Prostate gland (tissue), 2 donors: ENCODE measurements at regions not wholly inside any gene's neighbourhood (a gene's known extent, or its start where the extent isn't known, plus 50 kb on each side); places are given as distances from the start of the nearest gene placed in this dataset.

Source experiments
- DNase-seq: peaks from one replicate; pipeline ENCODE4 v3.0.0-alpha.2; 2019; ENCODE audit warnings: low spot score
- H3K27ac ChIP-seq, 2 donors: fragments of 200-600 bp; sonication (generic); 2 replicates each; pipeline ENCODE4 v1.5.1; 2017 to 2019
- H3K27me3 ChIP-seq: fragments of 200-600 bp; sonication (generic); replicated peaks from 2 replicates; pipeline ENCODE4 v1.5.1; 2019; ENCODE audit not compliant: insufficient read depth
- H3K36me3 ChIP-seq, 2 donors: fragments of 200-600 bp; sonication (generic); 1 replicate in 1 of 2; 2 replicates in 1 of 2; pipeline versions ENCODE4 v1.5.1 to v1.8.1; 2017 to 2019
- H3K4me1 ChIP-seq: fragments of 200-600 bp; sonication (generic); replicated peaks from 2 replicates; pipeline ENCODE4 v1.5.1; 2019
- H3K4me3 ChIP-seq, 2 donors: fragments of 200-600 bp; sonication (generic); 2 replicates each; pipeline ENCODE4 v1.5.1; 2017 to 2019
- H3K9me3 ChIP-seq: fragments of 200-600 bp; sonication (generic); 2 replicates; pipeline ENCODE4 v1.5.1; 2017
- CTCF ChIP-seq, 4 experiments: fragments of 200-600 bp in 2 of 4; fragments of 450-650 bp in 2 of 4; sonication (generic) in 2 of 4; IDR thresholded peaks; 1 replicate in 3 of 4; 2 replicates in 1 of 4; pipeline ENCODE4 v1.5.1; 2016 to 2019; ENCODE audit warnings: antibody characterized with exemption in 4 of 4, mild to moderate bottlenecking in 2 of 4, moderate library complexity in 2 of 4
- POLR2A ChIP-seq: fragments of 450-650 bp; IDR thresholded peaks from one replicate; pipeline ENCODE4 v1.6.1; 2016; ENCODE audit warnings: antibody characterized with exemption, mild to moderate bottlenecking
- POLR2AphosphoS5 ChIP-seq: sonication (generic); formaldehyde crosslinking; IDR thresholded peaks from one replicate; pipeline ENCODE4 v1.6.1; 2017; ENCODE audit warnings: antibody characterized with exemption
- WGBS: methylation state at CpG from one replicate; pipeline ENCODE4 v1.1.5; 2018; 5-methylcytosine and 5-hydroxymethylcytosine counted together
- intact Hi-C: fragments of 100-400 bp; cut with DNase I; formaldehyde crosslinking; loops from one replicate; pipeline ENCODE4 v1.14.2; 2022

DNA sequence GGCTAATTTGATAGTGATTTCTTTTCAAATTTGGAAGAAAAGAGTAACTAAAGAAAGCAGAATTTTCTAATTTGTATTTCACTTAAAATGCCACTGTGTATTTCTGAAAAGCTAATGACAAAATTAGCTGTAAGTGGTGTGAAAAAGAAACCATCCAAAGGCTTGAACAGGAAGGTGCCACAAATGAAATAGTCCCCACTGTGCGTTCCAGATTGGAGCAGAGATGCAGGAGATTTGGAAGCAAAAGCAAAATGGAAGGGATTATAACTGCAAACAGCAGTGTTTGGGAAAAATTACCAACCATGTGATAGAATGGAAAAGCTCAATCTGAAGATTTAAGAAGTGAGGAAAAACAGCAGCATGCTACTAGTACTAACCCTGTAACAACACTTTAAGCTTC, 498.7 kb downstream of the SUCLG1 start:
- DNase-seq = no peak
- 92% methylated on average over 1 of the region's 1 CpG for WGBS
- no peaks in the 10 kb centered on the region for H3K4me1 ChIP-seq
- no peak for TF ChIP-seq POLR2AphosphoS5
- no peak for TF ChIP-seq POLR2A
- no peak for TF ChIP-seq CTCF (IDR thresholded peaks at IDR 0.05)
- H3K27ac ChIP-seq = no peak overlapping the region
- no peaks in the 10 kb centered on the region for H3K36me3 ChIP-seq
- no peaks in the 10 kb centered on the region for H3K9me3 ChIP-seq
- intact Hi-C loops = no loop called here
- no peaks in the 10 kb centered on the region for H3K27me3 ChIP-seq
- H3K4me3 ChIP-seq = no peak overlapping the region

DNA sequence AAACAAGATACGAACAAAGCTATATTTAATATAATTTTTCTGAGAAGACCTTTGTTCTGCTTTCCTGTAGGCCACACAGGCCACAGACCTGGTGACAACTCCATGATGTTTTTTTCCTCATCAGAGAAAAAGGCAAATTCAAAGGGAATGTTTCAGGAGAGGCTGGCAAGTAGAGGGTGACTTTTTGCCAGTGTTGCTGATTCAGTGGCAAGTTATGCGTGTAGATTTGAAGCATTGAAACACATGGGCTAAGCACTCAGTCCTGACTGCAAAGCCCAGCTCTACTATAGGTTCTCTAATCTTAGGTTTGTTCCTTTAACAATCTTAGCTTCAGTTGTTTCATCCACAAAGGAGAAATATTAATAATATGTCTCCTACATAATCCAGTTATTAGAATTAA, 499.8 kb downstream of the SUCLG1 start:
- no peaks in the 10 kb centered on the region for H3K27me3 ChIP-seq
- no peak for TF ChIP-seq POLR2AphosphoS5
- TF ChIP-seq CTCF (IDR thresholded peaks at IDR 0.05) = no peak
- no peak for TF ChIP-seq POLR2A
- no peak for DNase-seq
- H3K4me3 ChIP-seq = no peak overlapping the region
- no peaks in the 10 kb centered on the region for H3K36me3 ChIP-seq
- H3K27ac ChIP-seq = no peak overlapping the region
- whole genome bisulfite sequencing = 93% methylated on average over 2 of the region's 2 CpGs
- no peaks in the 10 kb centered on the region for H3K4me1 ChIP-seq
- intact Hi-C loops = no loop called here
- no peaks in the 10 kb centered on the region for H3K9me3 ChIP-seq

- no peak overlapping the region for H3K27ac ChIP-seq
- no peaks in the 10 kb centered on the region for H3K36me3 ChIP-seq
- no peak for TF ChIP-seq POLR2AphosphoS5
- TF ChIP-seq POLR2A = no peak
- no peak for TF ChIP-seq CTCF (IDR thresholded peaks at IDR 0.05)
- H3K9me3 ChIP-seq = no peaks in the 10 kb centered on the region
- no peaks in the 10 kb centered on the region for H3K4me1 ChIP-seq
- intact Hi-C loops = no loop called here
- DNase-seq = no peak
- no peaks in the 10 kb centered on the region for H3K27me3 ChIP-seq
- no peak overlapping the region for H3K4me3 ChIP-seq
- WGBS = 84% methylated on average over 4 of the region's 4 CpGs
These were observed 502.1 kb downstream of the SUCLG1 start for GRCh38 chr2:83956991-83957390.

- TF ChIP-seq CTCF (IDR thresholded peaks at IDR 0.05) = no peak
- TF ChIP-seq POLR2A = no peak
- no peak for TF ChIP-seq POLR2AphosphoS5
- H3K9me3 ChIP-seq = no peaks in the 10 kb centered on the region
- DNase-seq = no peak
- H3K4me3 ChIP-seq = no peak overlapping the region
- H3K27ac ChIP-seq = no peak overlapping the region
- intact Hi-C loops = no loop called here
- no peaks in the 10 kb centered on the region for H3K4me1 ChIP-seq
- no peaks in the 10 kb centered on the region for H3K27me3 ChIP-seq
- H3K36me3 ChIP-seq = no peaks in the 10 kb centered on the region
- 5% methylated on average over 1 of the region's 1 CpG for WGBS
These were observed 505.4 kb downstream of the SUCLG1 start for GRCh38 chr2:83953697-83954096.

GRCh38 chr2:83951378-83951947, 507.6 kb downstream of the SUCLG1 start:
- no peaks in the 10 kb centered on the region for H3K36me3 ChIP-seq
- no peaks in the 10 kb centered on the region for H3K4me1 ChIP-seq
- intact Hi-C loops = loop anchor here (2.0 kb wide), 1 partner anchor 45 kb away; no protein-coding TSS in a partner anchor
- TF ChIP-seq POLR2AphosphoS5 (no peak), CTCF (IDR thresholded peaks at IDR 0.05) (no peak), POLR2A (no peak)
- no peak overlapping the region for H3K27ac ChIP-seq
- no peaks in the 10 kb centered on the region for H3K9me3 ChIP-seq
- 86% methylated on average over 4 of the region's 4 CpGs for WGBS
- H3K27me3 ChIP-seq = no peaks in the 10 kb centered on the region
- DNase-seq = no peak
- no peak overlapping the region for H3K4me3 ChIP-seq
